GM19395 (cell line): ENCODE measurements at regions not wholly inside any gene's neighbourhood (a gene's known extent, or its start where the extent isn't known, plus 50 kb on each side); places are given as distances from the start of the nearest gene placed in this dataset.

Source experiments
- ATAC-seq: cut with Tn5 transposase; IDR thresholded peaks from one replicate; pipeline ENCODE4 v1.9.1; 2021; ENCODE audit warnings: mild to moderate bottlenecking, moderate library complexity; ENCODE audit not compliant: unreplicated experiment

- ATAC-seq, result no peak
These were observed 120.1 kb downstream of the RPS12 start for GRCh38 chr6:132934496-132934895.

GRCh38 chr6:132936646-132937045 is 122.3 kb downstream of the RPS12 start:
- no peak for ATAC-seq

- ATAC-seq, result no peak
These were observed 123.1 kb downstream of the RPS12 start for GRCh38 chr6:132937466-132937906.

GRCh38 chr6:132948889-132949288 is 134.5 kb downstream of the RPS12 start:
- no peak for ATAC-seq

GRCh38 chr6:132950566-132950965 is 136.2 kb downstream of the RPS12 start:
- no peak for ATAC-seq

- ATAC-seq, result no peak
These were observed 137.9 kb downstream of the RPS12 start for GRCh38 chr6:132952031-132952867.

GRCh38 chr6:132952986-132953385 is 138.6 kb downstream of the RPS12 start:
- no peak for ATAC-seq

- no peak for ATAC-seq
These were observed 139.9 kb downstream of the RPS12 start for GRCh38 chr6:132954222-132954621.

GRCh38 chr6:132954936-132955335 is 140.6 kb downstream of the RPS12 start:
- no peak for ATAC-seq

GRCh38 chr6:132959639-132960326 is 145.4 kb downstream of the RPS12 start:
- ATAC-seq, result no peak

- no peak for ATAC-seq
These were observed 146.4 kb downstream of the RPS12 start for GRCh38 chr6:132960720-132961119.

GRCh38 chr6:132961122-132961521 is 146.8 kb downstream of the RPS12 start:
- ATAC-seq, result no peak

- no peak for ATAC-seq
These were observed 147.2 kb downstream of the RPS12 start for GRCh38 chr6:132961610-132962009.

- ATAC-seq, result peak; percentile 81
These were observed 148.8 kb downstream of the RPS12 start for GRCh38 chr6:132962936-132963868.

- peak; percentile 46 for ATAC-seq
These were observed 149.9 kb downstream of the RPS12 start for GRCh38 chr6:132964101-132964867.

- no peak for ATAC-seq
These were observed 150.6 kb downstream of the RPS12 start for GRCh38 chr6:132964868-132965382.

- ATAC-seq, result no peak
These were observed 153.5 kb downstream of the RPS12 start for GRCh38 chr6:132967871-132968270.

GRCh38 chr6:132968419-132968950 is 154.1 kb downstream of the RPS12 start:
- ATAC-seq, result no peak

- ATAC-seq, result no peak
These were observed 154.8 kb downstream of the RPS12 start for GRCh38 chr6:132969196-132969595.

GRCh38 chr6:132971676-132972075 is 157.3 kb downstream of the RPS12 start:
- ATAC-seq, result no peak
